ENCODE measurements at regions not wholly inside any gene's neighbourhood (a gene's known extent, or its start where the extent isn't known, plus 50 kb on each side); places are given as distances from the start of the nearest gene placed in this dataset.

- DNase-seq = no peak
These were observed 72.3 kb downstream of the GMNC start for GRCh38 chr3:190790185-190790584.

DNA sequence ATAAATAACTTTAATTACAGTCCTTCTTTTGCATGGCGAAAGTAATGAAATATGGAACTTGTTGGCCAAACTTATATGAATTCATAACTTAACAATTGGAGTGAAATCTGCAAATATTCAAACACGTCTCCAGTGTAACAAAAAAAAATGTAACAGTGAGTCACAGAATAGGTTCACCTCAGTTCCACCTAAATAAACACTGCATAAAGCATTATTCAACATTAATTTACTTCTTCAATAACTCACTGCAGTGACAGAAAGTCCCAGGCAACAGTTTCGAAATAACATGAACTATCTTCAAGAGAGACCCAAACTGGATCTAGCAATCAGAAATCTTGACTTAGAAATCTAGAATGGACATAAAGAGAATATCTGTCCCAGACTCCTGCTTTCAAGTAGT, 75.6 kb downstream of the GMNC start:
- no peak for DNase-seq

DNA sequence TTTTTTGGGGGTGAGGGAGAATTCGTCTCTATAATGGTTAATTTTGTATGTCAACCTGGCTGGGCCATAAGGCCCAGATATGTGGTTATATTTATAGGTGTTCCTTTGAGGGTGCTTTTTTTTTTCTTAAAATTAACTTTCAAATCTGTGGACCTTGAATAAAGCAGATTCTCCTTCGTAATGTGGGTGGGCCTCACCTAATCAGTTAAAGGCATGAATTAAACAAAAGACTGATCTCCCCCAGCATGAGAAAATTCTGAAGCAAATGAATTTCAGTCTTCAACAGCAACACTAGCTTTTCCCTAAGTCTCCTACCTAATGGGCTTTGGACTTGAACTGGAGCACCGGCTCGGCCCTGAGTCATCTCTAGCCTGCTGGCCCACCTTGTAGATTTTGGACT, 77.4 kb downstream of the GMNC start:
- no peak for DNase-seq

DNA sequence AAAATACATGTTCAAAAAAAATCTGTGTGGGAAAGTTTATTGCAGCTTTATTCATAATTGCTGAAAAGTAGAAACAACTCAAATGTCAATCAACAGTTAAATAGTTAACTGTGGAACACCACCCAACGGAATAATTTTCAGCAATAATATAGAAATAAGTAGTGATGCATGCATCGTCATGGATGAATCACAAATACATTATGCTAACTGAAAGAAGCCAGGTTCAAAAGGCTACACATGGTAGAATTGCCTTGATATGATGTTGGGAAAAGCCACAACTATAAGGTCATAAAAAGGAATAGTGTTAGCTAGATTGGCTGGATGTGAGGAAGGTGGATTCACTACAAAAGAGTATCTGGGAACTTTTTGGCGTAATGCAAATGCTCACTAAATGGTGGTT, 82.0 kb downstream of the GMNC start:
- DNase-seq = no peak

DNA sequence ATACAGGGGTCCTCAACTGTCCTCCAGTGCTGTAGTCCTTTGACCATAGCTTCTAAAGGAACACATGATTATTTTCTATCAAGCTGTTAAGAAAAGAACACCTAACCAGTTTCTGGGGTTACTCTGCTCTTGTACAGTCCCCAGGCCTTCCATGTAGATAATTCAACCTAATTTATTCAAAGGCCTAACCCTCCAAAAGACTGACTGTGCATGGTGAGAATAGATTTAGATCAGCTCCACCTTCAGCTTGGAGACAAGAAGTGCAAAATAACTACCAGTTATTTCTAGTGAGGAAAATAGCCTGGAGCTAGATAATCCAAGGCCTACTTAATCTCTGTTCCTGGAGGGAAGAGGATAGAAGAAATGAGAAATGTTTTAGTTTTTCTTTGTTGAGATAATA, 87.9 kb downstream of the GMNC start:
- no peak for DNase-seq

DNA sequence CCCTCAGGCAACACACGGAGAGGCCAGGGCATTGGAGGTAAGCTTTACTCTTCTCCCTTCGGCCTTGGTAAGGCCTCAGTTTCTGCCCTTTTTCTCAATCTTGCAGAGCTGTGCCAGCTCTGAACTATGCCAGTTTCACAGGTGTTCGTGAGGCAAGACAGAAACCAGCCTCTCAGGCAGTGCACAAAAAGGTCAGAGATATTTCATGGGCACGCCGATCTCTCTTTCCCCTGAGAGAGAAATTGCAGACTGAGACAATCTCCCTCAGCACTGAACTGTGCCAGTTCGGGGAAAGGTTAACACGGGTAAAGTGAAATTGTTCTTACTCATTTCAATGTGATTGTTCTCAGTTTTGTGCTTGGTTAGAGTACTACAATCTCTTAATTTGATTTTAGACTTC, 88.5 kb downstream of the GMNC start:
- no peak for DNase-seq

DNA sequence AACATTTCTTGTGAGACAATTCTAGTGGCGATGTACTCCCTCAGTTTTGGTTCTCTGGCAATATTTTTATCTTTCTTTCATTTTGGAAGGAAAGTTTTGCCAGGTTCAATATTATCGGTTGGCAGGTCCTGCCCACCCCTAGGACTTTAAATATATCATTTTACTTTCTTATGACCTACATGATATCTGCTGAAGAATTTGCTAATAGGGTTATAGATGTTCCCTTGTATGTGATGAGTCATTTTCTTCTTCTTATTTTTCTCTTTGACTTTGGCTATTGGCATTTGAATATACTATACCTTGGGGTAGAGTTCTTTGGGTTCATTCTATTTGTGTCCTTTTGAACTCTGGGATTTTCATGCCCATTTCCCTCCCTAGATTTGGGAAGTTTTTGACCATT, 89.7 kb downstream of the GMNC start:
- no peak for DNase-seq

GRCh38 chr3:190768891-190769290, 93.6 kb downstream of the GMNC start:
- no peak for DNase-seq

DNA sequence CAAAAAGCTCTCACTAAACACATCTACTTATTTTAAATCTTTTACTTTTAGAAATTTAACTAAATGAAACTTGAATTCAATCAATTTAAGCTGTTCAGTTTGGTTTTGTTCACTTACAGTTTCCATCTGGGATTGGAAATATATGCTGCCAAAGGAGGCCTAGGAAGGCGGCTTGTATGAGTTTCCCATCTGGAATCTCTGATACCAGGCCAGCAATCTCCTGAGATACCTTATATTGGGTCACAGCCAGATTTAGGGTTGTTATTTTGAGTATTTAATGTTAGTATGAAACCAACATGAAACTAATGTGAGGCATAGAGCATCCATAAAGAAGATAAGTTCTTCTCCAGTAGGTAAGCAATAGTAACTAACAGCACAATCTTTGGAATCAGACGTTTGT, 94.6 kb downstream of the GMNC start:
- DNase-seq = no peak

GRCh38 chr3:190764231-190765134, 98.0 kb downstream of the GMNC start:
- DNase-seq = no peak

DNA sequence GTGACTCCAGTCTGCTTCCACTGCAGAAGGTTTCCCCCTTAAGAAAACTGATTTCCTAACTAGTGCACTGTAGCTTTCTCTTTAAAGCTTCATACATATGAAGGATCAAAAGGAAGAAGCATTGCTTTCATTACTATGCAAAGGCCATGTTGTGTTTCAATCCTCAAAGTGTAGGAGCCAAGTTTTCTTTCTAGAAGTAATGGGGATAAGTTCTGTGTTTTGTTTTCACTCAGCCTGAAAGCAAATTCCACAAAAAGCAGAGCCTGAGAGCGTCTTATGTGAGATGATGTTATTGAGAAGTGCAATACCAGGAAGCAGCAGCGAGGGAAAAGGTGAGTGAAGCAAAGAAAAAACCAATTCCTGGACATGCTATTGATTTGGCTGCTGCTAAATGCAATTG, 99.7 kb downstream of the GMNC start:
- DNase-seq = no peak

DNA sequence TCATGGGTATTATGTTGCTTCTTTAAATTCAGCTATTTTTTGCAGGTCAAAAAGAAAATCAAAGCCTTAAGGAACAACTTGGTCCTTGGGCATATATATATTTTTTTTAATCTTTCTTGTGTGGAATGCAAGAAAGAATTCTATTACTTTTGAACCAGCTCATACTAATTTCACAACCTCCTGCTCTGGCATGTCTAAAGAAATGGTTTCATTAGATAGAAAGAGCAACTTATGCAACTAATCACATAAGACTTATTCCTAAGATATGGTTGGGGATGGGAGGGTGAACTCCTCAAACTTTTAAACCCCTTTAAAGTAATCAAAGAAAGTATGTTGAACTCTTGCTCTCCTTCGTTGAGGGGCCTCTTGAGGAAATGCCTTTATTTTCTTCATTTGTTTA, 114.9 kb downstream of the GMNC start:
- DNase-seq = no peak

DNA sequence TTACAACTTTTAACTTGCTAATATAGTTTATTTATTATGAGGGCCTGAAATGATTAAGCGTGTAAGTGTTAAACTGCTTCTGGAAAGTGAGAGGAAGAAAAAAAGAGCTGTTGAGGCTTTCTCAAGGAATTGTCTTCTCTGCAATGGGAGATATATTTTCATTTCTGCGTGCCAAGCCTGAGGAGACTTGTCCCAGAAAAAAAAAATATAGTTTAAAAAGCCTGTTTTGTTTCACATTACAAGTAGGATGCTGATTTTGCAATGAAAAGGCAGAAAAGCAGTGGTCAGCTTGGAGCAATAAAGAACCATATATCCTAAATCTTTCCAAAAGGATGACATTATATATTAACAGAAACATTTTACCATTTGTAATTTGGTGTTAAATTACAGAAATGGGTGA, 115.5 kb downstream of the GMNC start:
- no peak for DNase-seq

GRCh38 chr3:190746531-190746930, 116.0 kb downstream of the GMNC start:
- DNase-seq = no peak

DNA sequence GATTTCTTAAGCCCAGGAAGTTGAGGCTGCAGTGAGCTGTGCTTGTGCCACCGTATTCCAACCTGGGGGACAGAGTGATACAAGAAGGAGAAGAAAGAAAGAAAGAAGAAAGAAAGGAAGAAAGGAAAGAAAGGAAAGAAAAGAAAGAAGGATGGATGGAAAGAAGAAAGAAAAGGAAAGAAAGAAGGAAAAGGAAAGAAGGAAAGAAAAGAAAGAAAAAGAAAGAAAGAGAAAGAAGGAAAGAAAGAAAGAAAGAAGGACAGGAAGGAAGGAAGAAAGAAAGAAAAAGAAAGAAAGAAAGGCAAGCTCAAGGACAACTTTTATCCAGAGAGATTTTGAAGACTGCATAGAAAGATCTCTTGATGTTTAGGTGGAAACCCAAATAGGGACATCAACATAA, 120.7 kb downstream of the GMNC start:
- no peak for DNase-seq

- DNase-seq = no peak
These were observed 122.8 kb downstream of the GMNC start for GRCh38 chr3:190739641-190740185.

GRCh38 chr3:190738636-190739155, 123.8 kb downstream of the GMNC start:
- no peak for DNase-seq

- no peak for DNase-seq
These were observed 125.0 kb downstream of the GMNC start for GRCh38 chr3:190737446-190737845.

DNA sequence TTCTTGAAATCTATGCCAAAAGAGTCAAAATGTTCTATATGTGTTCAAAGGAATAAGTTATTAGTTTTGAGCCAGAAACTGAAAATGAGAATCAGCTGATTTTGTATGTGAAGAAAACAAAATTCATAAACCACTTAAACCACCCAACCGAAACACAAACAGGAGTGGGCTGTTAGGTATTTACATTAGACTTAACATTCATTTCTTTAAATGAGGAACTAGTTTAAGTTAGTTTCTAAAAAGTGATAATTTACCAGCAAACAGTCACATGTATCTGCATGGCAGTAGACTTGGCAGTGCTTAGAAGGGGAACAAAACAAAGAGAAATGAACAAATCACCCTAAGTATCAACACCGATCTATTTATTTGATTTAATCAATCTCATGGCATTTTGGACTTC, 128.0 kb downstream of the GMNC start:
- DNase-seq = no peak

DNA sequence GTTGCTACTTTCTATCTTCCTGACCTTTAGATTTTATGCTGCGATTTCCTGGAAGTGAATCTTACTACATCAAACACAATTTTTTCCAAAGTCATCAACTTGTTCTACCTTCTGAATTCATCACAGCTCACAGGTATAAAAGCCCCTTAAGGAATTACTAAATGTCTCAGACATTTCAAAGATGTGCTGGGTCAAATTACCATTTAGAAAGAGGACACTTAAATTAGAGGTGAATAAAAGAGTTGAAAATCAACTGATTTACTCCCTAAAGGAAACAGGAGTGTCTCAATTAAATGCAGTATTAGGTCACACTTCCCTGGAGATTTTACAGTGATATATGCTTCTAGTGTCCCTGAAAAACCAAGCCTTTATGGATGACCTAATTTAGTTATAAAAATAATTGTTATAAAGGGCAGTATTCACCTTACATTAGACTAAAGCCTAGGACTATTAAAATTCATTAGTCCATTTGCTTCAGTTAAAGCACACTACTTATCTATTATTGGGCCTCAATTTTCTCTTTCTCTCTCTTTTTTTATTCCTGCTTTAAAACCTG, 128.8 kb downstream of the GMNC start:
- no peak for DNase-seq

GRCh38 chr3:190731596-190731995, 130.9 kb downstream of the GMNC start:
- DNase-seq = no peak

- DNase-seq = peak; percentile 59
These were observed 133.8 kb downstream of the GMNC start for GRCh38 chr3:190728574-190729246.

GRCh38 chr3:190722181-190722905, 140.2 kb downstream of the GMNC start:
- no peak for DNase-seq

All from DMS53 (cell line).